HG02973 (cell line): ENCODE measurements at regions not wholly inside any gene's neighbourhood (a gene's known extent, or its start where the extent isn't known, plus 50 kb on each side); places are given as distances from the start of the nearest gene placed in this dataset.

Experiments
- ATAC-seq: cut with Tn5 transposase; IDR thresholded peaks from one replicate; pipeline ENCODE4 v1.9.1; 2021; ENCODE audit warnings: moderate library complexity; ENCODE audit not compliant: unreplicated experiment

DNA sequence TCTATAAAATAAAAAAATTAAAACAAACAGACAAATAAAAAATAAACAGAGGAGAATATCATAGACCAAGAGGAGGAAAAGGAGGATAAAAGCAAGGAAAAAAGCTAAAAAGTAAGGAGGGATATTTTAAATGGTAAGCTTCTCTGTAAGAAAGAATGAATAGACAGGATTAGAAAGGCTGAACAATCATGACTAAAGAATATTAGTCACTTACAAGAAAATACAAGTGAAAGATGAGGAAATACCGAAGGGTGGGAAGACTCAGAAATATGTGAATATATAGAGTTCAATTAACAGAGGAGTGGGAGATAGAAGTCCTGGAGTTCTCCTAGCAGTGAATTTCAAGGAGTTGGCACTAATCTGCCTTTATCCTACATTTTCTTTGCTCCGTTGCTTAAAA lies 162.6 kb downstream of the RTL3 start:
- ATAC-seq, result no peak

DNA sequence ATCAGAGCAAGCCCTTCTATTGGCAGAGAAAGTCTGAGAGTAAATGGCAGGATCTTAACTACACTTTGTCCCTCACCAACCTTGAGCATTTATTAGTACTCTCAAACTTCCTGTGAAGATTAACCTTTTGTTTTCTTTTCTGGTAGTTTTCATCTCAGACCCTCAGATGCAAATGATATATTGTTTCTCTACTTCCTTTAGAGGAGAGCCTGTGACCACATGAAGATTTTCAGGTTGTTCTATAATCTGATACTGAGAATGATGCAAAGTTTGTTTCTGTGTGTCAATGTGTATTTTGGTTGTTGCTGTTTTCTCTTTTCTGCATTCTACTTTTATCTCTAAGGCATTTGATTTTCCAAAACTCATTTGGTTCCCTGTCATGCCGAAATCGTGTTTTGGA lies 165.8 kb upstream of the CYSLTR1 start:
- ATAC-seq, result peak; percentile 58

GRCh38 chrX:78476701-78477100 lies 149.3 kb upstream of the CYSLTR1 start:
- no peak for ATAC-seq

- no peak for ATAC-seq
These were observed 129.5 kb upstream of the CYSLTR1 start for GRCh38 chrX:78456909-78457308.

- ATAC-seq, result no peak
These were observed 128.5 kb upstream of the CYSLTR1 start for GRCh38 chrX:78455901-78456300.

DNA sequence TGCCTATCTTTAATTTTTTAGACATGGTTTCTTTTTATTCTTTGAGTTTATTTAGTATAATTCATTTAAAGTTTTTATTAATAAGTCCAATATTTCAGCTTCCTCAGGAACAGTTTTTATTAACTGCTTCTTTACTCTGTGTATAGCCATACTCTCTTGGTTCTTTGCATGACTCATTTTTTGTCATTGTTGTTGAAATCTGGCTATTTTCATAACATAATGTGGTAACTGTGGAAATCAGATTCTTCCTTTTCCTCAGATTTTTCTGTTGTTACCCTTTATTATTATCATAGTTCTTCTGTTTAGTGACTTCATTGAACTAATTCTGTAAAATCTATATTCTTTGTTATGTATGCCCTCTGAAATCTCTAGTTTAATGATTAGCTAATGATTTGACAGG lies 124.9 kb upstream of the CYSLTR1 start:
- no peak for ATAC-seq

GRCh38 chrX:78437621-78438020 lies 110.2 kb upstream of the CYSLTR1 start:
- ATAC-seq, result no peak

- no peak for ATAC-seq
These were observed 101.8 kb upstream of the CYSLTR1 start for GRCh38 chrX:78429172-78429571.

- no peak for ATAC-seq
These were observed 61.3 kb upstream of the CYSLTR1 start for GRCh38 chrX:78388663-78389062.

GRCh38 chrX:78387364-78387763 lies 60.0 kb upstream of the CYSLTR1 start:
- ATAC-seq, result no peak

DNA sequence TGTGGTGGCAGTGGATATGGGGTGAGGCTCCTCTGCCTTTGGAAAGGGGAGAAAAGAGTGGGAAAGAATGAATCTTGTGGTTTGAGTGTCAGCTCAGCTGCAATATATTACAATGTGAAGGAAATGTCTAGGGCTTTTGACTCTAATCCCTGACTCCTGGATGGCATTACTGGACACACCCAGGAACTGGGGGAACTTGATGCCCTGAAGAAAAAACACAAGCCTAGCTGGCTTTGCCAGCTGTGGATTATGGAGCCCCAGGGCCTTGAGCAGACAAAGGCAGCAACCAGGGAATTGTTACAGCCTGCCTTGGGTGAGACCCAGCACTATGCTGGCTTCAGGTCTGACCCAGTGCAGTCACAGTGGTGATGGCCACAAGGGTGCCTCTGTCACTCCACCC lies 57.1 kb upstream of the CYSLTR1 start:
- ATAC-seq, result no peak

- no peak for ATAC-seq
These were observed 56.2 kb upstream of the CYSLTR1 start for GRCh38 chrX:78383594-78383993.

- ATAC-seq, result no peak
These were observed 51.2 kb upstream of the CYSLTR1 start for GRCh38 chrX:78378476-78379115.
